SW480 (cell line): ENCODE measurements at regions not wholly inside any gene's neighbourhood (a gene's known extent, or its start where the extent isn't known, plus 50 kb on each side); places are given as distances from the start of the nearest gene placed in this dataset.

Experiments
- DNase-seq: peaks from one replicate; pipeline ENCODE4 v3.0.0-alpha.2; 2016; ENCODE audit warnings: low spot score

DNA sequence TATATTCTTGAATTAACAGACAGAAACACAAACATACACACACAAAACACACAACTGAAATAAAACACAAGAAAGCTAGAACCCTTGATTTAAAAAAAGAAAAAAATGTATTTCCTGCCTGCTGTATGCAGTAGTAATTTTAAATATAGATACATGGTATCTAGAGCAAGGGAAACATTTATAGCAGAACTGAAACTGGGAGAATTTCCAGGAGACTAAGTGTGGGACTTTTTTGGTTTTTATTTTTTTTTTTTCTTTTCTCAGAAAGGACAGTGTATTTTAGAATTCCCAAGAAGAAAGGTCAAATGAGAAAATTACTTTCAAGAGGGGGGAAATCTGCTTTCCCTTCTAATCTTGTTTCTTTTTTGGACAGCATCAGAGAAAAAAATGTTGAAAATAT, 558.9 kb upstream of the PKDCC start:
- no peak for DNase-seq

DNA sequence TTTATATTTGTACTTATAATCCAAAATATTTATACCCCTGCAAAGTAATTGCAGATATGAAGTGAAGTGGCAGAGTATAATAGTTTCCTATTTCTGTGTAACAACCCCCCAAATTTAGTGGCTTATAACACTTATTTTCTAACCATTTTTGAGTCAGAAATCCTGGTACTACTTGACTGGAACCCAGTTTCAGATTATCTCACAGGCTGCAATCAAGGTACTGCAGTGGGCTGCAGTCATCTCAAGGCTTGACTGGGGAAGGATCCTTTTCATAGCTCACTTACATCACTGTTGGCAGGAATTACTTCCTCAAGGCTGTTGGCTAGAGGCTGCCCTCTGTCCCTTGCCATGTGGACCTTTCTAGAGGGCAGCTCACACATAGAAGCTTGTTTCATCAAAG, 558.2 kb upstream of the PKDCC start:
- DNase-seq = no peak

DNA sequence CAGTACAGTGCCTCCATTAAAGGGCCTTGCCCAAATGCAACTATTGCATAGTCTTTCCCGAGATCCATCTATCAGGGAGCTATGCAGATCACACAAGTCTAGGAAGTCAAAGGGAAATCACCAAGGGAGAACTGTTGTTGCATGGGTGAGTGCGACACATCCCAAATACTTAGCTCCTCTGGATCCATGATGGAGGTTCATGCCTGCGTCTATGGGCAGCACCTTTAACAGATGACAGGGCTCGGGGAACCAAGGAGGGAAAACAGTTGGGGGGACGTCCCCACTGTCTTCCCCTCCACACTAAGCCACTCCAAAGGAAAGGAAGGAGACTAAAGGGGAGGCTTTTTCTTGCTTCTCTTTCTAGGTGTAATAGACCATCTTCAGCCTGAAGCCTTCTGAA, 552.8 kb upstream of the PKDCC start:
- DNase-seq = no peak

DNA sequence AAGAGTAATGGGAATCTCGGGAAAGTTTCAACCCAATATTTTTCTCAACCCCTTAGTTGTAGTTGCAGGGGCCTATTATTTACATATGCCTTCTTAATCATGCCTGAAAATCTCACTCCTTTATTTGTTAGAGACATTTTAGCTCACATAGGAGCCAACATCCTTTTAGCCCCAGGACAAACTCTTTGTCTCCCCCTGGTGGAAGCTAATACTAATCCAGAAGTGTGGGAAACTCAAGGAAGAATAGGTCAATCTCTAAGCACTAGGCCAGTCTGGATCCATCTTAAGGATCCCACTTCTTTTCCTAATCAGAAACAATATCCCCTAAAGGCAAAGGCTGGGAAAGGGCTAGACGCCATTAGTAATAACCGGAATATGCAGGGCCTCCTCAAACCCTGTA, 550.9 kb upstream of the PKDCC start:
- no peak for DNase-seq

DNA sequence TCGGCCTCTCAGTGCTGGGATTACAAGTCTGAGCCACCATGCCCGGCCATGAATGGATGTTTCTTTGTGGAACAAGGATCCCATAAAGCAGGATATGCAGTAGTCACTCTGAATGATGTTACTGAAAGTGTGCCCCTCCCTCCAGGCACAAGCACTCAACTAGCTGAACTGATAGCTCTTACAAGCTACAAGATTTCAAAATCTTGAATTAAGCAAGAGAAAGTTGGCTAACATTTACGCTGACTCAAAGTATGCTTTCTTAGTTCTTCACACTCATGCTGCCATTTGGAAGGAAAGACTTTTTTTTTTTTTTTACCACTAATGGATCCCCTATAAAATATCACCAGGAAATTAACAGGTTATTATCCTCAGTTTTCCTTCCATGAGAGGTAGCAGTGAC, 549.0 kb upstream of the PKDCC start:
- DNase-seq = no peak

DNA sequence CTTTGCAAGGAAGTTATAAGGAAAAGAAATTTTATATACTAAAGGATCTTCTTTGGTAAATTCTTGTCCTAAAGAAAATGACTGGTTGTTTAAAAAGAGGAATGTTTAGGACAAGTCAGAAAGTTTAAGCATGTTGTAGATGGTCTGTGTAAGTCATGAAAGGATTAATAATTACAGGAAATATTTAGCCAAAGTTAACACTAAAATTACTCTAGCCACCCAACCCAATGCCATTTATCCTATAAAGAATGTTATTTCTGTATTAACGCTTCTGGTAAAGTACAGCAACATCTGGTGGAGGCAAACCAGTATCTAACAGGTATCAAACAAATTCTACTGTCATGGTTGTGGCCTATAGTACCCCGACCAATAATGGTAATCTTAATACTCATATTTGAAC, 546.9 kb upstream of the PKDCC start:
- DNase-seq = no peak

DNA sequence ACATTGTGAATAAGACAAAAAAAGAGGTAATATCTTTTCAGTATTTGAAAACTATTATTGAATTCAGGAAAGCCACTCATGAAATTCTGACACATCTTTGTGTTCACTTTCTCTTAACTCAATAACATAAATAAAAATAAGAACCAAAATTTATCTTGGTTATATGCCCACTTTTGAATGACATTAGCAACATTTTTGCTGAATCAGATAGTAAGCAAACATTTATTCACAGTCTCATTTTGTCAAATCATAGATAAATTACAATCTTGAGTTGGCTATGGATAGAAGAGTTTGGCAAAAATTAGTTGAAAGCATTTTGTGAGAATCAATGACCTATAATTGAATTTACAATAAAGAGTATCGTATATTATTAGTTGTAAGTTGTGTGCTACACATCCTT, 545.1 kb upstream of the PKDCC start:
- no peak for DNase-seq

DNA sequence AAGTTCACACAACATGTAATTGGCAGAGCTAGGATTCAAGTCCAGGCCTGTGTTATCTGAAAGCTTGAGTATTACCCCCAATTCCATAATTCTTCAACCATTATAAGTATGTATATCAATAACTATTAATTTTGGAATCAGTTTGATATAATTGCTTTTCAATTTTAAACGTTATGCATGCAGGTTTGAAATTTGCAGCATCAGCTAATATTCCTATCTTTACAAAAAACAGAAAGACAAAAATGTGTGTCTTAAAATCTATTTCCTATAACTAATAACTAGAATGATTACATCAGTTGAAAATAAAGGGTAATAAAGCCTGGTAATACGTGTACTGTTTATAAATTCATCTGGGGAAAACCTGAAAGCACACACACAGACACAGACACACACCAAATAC, 543.3 kb upstream of the PKDCC start:
- DNase-seq = no peak

DNA sequence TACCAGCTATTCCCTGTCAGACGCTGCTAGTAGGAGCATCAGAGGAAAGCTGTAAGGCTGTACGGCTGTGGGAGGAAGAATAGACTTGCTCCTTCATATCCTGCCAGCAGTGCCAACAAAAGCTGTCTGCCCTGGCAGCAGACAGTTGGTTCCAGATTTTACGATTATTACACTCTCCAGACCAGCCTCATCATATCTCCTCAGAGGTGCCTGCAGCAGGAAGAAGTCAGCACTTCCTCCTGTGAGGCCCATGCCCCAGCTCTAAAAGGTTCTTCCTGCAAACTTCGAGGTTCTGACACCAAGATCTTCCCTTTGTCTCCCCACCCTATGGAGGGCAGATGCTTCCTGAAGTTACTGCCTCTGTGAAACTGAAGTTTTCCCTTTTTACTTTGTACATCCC, 537.7 kb upstream of the PKDCC start:
- DNase-seq = no peak

DNA sequence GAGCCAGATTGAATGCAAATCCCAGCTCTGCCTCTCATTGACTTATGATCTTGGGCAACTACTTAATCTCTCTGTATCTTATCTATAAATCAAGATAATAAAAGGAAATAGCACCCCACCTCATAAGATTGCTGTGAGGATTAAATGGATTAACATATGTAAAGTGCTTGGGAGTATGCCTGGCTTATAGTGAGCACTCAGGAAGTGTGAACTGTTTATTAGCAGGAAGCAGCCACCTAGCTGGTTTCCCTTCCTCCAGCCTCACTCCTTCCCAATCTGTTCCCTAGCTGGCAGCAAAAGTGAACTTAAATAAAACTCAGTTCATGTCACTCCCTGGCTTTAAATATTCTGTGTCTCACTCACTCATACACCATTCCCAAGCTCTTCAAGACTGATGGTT, 526.6 kb upstream of the PKDCC start:
- no peak for DNase-seq

DNA sequence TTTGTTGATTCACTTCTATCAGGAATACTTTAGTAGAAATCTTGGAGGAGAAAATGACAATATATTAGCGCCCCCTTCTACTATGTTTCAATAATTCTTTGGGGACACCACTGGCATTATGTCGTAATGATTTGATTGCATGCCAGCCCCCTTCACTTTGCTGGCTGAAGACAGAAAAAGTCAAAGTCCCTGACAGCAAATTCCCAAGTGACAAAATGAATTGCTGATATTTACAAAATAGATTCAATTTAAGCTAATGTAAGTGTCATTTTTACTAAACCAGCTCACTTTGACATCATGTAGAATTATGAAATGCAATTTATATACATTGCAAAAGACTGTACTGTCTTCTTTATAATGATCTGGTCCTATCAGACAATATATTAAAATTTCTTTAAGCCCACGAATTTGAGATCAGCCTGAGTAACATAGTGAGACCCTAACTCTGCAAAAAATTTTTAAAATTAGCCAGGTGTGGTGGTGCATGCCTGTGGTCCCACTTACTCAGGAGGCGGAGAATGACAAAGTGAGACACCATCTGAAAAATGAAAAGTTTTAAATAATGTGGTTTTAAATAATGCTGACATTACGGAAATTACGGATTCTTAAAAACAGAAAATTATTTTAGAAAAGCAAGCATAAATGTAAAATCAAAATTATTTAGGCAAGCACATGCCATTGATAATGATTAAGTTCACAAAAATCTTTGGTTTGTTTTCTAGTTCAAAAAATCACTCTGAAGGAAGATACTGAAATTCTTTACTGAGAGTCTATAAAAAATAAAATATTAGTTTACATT, 520.1 kb upstream of the PKDCC start:
- no peak for DNase-seq

DNA sequence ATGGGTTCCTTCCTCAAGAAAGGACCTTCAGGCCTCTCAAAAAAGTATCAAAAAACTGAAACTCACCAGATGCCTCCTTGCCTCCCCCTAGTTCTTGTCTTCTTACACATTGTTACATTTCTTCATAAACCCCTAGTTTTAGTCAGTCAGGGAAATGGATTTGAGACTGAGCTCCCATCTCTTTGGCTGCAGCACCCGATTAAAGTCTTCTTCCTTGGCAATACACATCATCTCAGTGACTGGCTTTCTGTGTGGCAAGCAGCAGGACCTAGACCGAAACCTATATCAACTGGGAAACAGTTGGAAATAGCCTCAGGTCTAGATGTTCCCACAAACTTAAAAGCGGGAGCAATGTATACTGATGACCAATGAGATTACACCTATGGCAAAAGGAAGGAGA, 512.2 kb upstream of the PKDCC start:
- no peak for DNase-seq

DNA sequence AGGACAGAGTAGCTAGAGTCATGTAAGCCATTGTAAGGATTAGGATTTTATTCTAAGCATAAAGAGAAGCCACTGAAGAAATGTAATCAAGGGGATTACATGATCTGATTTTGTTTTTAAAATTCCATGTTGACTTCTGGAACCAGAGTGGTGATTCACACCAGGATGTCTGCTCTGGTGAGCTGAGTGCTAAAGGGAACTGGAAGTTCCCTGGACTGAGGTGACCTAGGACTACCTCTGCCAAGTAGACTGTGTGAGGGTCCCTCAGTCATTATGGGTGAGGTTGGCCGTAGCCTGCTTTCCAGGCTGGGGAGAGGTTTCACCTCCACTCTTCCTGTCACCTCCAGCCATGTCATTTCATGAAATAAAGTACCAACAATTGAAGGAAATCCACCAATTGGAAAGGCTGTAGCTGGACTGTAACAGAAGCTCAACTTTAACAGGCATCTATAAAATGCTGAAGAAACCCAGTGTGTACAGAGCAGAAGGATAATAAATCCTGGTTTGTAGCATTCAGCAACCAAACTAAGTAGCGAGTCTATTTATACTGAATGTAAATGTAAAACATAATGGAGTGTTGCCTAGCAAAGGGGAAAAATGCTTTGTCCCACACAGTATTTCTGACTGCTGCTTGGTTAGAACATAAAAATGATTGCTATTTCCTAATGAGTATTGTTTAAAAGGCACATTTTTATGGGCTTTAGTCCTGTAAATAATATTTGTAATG, 507.4 kb upstream of the PKDCC start:
- DNase-seq = no peak

DNA sequence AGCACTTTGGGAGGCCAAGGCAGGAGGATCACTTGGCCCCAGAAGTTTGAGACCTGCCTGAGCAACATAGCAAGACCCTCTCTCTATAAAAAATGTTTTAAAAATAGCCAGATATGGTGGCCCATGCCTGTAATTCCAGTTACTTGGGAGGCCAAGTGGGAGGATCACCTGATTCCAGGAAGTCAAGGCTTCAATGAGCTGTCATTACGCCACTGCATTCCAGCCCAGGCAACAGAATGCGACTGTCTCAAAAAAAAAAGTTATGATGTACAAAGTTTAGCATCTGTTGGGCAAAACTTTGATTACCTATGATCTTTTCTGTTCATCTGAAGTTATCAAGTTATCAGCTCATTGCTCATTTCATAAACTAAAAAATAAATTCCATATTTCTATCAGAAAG, 504.1 kb upstream of the PKDCC start:
- DNase-seq = no peak

DNA sequence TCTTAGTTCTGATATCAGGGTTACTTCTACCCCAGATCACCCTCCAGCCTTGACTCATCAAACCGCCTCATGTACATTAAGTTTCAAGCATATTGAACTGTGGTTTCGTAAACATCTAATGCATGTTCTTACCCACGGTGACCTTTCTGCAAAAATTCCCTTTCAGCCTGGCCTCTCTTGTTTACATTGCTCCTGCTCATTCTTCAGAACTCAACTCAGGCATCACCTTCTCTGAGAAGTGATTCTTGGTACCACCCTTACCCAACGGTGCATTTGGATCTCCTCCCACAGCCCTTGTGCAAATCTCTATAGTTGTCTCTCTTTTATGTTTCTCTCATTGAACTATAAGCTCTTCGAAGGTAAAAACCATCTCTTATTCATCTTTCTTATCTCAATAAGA, 503.1 kb upstream of the PKDCC start:
- no peak for DNase-seq

DNA sequence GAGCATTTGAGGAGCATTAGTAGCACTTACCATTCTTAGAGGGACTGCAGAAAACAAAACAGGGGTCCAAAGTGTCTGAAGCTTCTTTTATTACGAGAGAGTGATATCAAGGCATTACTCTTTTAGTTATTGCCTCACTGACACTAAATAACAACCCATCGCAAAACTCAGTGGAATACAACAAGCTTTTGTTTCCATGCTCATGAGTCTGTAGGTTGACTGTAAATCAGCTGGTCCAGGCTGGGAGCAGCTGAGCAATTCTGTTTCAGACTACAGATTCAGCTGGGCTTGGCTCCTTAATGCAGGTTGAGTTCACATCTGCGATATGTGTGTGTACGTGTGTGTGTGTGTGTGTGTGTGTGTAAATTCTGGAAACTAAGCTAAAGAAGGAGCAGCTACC, 501.8 kb upstream of the PKDCC start:
- no peak for DNase-seq

DNA sequence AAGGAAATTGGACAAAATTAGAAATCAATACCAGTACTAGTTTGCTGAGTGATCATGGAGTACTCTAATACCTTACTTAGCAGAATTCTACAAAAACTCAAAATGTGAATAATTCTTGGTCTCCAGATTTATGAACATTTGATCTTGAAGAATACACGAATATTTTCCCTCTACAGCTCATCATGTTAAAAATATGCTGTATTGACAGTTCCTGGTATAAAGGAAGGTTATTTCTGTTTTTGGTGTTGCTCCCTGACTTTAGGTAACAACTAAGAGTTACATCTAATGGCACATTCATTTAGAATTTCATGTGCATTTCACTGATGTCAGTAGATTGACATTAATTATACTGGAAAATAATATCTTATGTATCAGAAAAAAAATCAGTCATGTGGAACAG, 479.2 kb upstream of the PKDCC start:
- no peak for DNase-seq

DNA sequence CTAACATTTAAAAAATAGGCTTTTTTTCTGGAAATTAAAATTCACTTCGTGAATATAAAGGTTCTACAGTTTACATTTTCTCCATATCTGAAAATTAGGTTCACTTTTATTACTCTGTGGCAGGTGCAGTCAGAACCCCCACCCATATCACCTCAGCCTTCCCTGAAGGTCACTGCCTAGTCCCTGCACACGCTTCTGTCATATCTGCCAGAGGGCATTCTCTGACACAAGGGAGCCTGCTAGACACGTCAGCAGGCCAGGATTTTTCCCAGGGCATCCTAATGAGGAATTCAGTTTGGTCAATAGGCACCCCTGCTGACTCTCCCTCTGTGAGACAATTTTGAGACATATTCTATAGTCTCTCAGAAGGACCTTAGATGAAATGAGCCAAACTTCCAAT, 475.7 kb upstream of the PKDCC start:
- no peak for DNase-seq

DNA sequence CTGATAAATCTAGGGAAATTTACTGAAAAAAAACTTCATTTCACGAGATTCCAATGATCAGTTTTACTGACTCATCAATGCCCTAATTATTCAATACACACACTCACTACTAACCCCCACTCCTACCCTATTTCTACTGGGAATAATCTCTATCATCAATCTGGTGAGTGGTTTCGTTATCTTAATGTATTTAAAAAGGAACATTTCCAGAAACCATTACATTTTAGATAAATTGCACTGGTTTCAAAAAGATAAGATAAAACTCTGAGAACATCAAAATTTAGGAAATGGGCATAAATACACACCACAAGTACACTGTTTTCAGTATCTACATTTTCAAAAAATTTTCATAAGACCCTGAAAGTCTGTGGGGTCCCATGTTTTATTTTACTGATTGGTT, 471.4 kb upstream of the PKDCC start:
- no peak for DNase-seq

DNA sequence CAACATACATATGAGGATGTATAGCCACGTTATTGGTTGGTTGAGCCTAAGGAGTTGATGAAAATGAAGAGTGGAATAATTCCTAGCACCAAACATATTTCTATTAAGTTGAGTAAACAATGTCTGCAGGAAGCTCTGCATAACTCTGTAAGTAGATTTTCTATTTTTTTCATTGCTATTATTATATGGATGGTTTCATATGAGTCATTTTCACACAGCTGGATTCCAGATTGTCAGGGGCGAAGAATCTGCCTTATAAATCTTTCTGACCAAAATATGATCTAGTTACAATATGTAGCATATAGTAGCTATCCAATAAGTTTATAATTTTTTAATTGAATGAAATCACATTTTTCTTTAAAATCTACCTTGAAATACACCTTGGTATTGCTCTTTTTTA, 468.0 kb upstream of the PKDCC start:
- DNase-seq = no peak

DNA sequence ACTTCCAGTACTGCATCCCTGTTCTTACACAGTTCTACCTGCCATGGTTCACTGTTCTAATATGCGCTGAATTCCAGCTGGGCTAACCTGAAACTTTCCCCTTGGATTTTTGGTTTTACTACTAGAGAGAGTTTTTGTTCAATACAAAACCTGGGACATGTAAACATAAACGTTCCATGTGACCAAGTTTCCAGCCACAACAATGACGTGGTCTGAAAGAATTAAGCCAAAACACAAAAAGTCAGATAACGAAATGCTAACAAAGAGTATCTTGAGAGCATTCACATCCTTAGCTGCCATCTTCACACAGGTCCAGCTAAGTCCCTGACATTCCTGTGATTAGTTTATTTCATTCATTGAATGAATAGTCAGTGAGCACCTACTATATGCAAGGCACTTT, 467.0 kb upstream of the PKDCC start:
- DNase-seq = no peak

DNA sequence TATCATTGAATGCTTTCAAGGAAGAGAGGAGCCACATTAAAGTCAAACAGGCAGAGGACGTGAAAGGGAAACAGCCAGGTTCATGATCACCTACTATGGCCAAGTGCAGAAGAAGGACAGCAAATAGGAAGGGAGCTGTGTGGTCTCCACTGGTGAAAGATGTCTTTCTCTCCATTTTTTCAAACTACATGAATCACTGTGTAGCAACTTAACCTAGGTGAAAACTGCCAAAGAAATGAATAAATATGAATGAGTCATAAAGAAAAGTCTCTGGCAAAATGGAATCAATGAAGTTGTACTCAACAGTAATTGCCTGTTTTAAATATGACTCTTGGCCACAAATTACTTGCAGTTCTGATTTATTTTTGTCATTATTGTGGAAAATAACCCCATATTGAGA, 452.6 kb upstream of the PKDCC start:
- DNase-seq = no peak

DNA sequence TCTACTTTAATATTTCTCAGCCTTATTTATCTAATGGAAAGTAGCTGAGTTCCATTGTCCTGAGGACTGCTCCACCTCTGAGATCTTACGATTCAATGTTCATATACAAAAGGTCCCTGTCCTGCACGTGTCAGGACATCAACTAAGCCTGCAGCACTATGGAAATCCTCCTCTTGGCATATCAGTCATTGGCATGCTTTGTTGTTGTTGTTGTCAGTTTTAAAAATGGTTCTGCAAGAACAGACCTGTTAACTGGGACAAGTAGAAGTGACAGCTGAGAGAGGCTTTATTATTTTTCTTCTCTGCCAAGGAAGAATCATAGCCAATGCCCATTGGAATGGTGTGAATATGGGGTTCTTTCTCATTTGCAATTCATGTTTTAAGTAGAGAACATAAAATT, 450.1 kb upstream of the PKDCC start:
- no peak for DNase-seq
